CD4-positive, alpha-beta T cell treated with Interferon alpha-2 for 1 hour (primary cell): ENCODE measurements at regions not wholly inside any gene's neighbourhood (a gene's known extent, or its start where the extent isn't known, plus 50 kb on each side); places are given as distances from the start of the nearest gene placed in this dataset.
"Not testable (repeated sequence)": the region's sequence is repeated elsewhere in the genome, so short reads cannot be mapped to it uniquely, and the experiment has no call there.

ENCODE experiments used
- DNase-seq, 2 donors: peaks; one replicate each; pipeline ENCODE4 v3.0.0-alpha.2; 2020 to 2022

GRCh38 chr7:110529175-110529574, 561.8 kb upstream of the LRRN3 start:
- no peak for DNase-seq

- DNase-seq, result no peak
Observed at GRCh38 chr7:110531186-110531585, 559.7 kb upstream of the LRRN3 start.

- DNase-seq, result no peak
Observed at GRCh38 chr7:110534241-110534931, 556.5 kb upstream of the LRRN3 start.

- DNase-seq, result no peak
Observed at GRCh38 chr7:110539216-110539615, 551.7 kb upstream of the LRRN3 start.

- DNase-seq, result no peak
Observed at GRCh38 chr7:110541962-110542361, 549.0 kb upstream of the LRRN3 start.

- no peak for DNase-seq
Observed at GRCh38 chr7:110544194-110544593, 546.7 kb upstream of the LRRN3 start.

- DNase-seq, result no peak
Observed at GRCh38 chr7:110548372-110548771, 542.6 kb upstream of the LRRN3 start.

- no peak for DNase-seq
Observed at GRCh38 chr7:110557136-110557535, 533.8 kb upstream of the LRRN3 start.

GRCh38 chr7:110563286-110563685, 527.6 kb upstream of the LRRN3 start:
- not testable (repeated sequence) for DNase-seq

GRCh38 chr7:110564246-110564645, 526.7 kb upstream of the LRRN3 start:
- DNase-seq, result no peak

GRCh38 chr7:110568388-110568787, 522.5 kb upstream of the LRRN3 start:
- DNase-seq, result no peak

- no peak for DNase-seq
Observed at GRCh38 chr7:110568932-110569331, 522.0 kb upstream of the LRRN3 start.

GRCh38 chr7:110569486-110570205, 521.3 kb upstream of the LRRN3 start:
- no peak for DNase-seq

- no peak for DNase-seq
Observed at GRCh38 chr7:110573862-110574528, 516.9 kb upstream of the LRRN3 start.

GRCh38 chr7:110587294-110587693, 503.6 kb upstream of the LRRN3 start:
- DNase-seq, result no peak

GRCh38 chr7:110590415-110590814, 500.5 kb upstream of the LRRN3 start:
- DNase-seq, result no peak

GRCh38 chr7:110591341-110591740, 499.6 kb upstream of the LRRN3 start:
- DNase-seq, result no peak

- DNase-seq, result no peak
Observed at GRCh38 chr7:110592557-110592956, 498.4 kb upstream of the LRRN3 start.

GRCh38 chr7:110593355-110593754, 497.6 kb upstream of the LRRN3 start:
- no peak for DNase-seq

- DNase-seq, result no peak
Observed at GRCh38 chr7:110595694-110596093, 495.2 kb upstream of the LRRN3 start.

- DNase-seq, result no peak
Observed at GRCh38 chr7:110600956-110601355, 490.0 kb upstream of the LRRN3 start.

GRCh38 chr7:110601710-110602109, 489.2 kb upstream of the LRRN3 start:
- no peak for DNase-seq

GRCh38 chr7:110604206-110604605, 486.7 kb upstream of the LRRN3 start:
- DNase-seq, result no peak

GRCh38 chr7:110604885-110605284, 486.0 kb upstream of the LRRN3 start:
- DNase-seq, result no peak
